GM18520 (cell line): ENCODE measurements at regions not wholly inside any gene's neighbourhood (a gene's known extent, or its start where the extent isn't known, plus 50 kb on each side); places are given as distances from the start of the nearest gene placed in this dataset.
A peak's percentile ranks its signal among the peaks of the same experiment; 100 is the strongest.
"Not testable (repeated sequence)": the region's sequence is repeated elsewhere in the genome, so short reads cannot be mapped to it uniquely, and the experiment has no call there.

Experiments used
- ATAC-seq: cut with Tn5 transposase; IDR thresholded peaks from one replicate; pipeline ENCODE4 v1.9.1; 2021; ENCODE audit not compliant: unreplicated experiment

GRCh38 chr18:51248685-51249084 lies 51.2 kb upstream of the MEX3C start:
- no peak for ATAC-seq

- ATAC-seq, result no peak
These were observed 52.5 kb upstream of the MEX3C start for GRCh38 chr18:51250006-51250405.

- ATAC-seq, result no peak
These were observed 53.1 kb upstream of the MEX3C start for GRCh38 chr18:51250458-51251024.

- ATAC-seq, result peak; percentile 95
These were observed 54.1 kb upstream of the MEX3C start for GRCh38 chr18:51251625-51252024.

GRCh38 chr18:51253476-51253875 lies 56.0 kb upstream of the MEX3C start:
- no peak for ATAC-seq

GRCh38 chr18:51255693-51256092 lies 58.2 kb upstream of the MEX3C start:
- ATAC-seq, result no peak

GRCh38 chr18:51257150-51257549 lies 59.7 kb upstream of the MEX3C start:
- no peak for ATAC-seq

GRCh38 chr18:51260118-51260517 lies 62.6 kb upstream of the MEX3C start:
- ATAC-seq, result no peak

GRCh38 chr18:51266077-51266476 lies 68.6 kb upstream of the MEX3C start:
- not testable (repeated sequence) for ATAC-seq

GRCh38 chr18:51266773-51267172 lies 69.3 kb upstream of the MEX3C start:
- no peak for ATAC-seq

- no peak for ATAC-seq
These were observed 76.0 kb upstream of the MEX3C start for GRCh38 chr18:51273437-51273836.

- ATAC-seq, result no peak
These were observed 78.4 kb upstream of the MEX3C start for GRCh38 chr18:51275712-51276476.

- ATAC-seq, result no peak
These were observed 80.7 kb upstream of the MEX3C start for GRCh38 chr18:51278045-51278649.

GRCh38 chr18:51279367-51279984 lies 82.0 kb upstream of the MEX3C start:
- ATAC-seq, result no peak

GRCh38 chr18:51287818-51288508 lies 90.5 kb upstream of the MEX3C start:
- ATAC-seq, result no peak

GRCh38 chr18:51288582-51288981 lies 91.1 kb upstream of the MEX3C start:
- ATAC-seq, result no peak

GRCh38 chr18:51290860-51291259 lies 93.4 kb upstream of the MEX3C start:
- no peak for ATAC-seq

- ATAC-seq, result peak; percentile 43
These were observed 103.4 kb upstream of the MEX3C start for GRCh38 chr18:51300912-51301311.

- ATAC-seq, result no peak
These were observed 103.9 kb upstream of the MEX3C start for GRCh38 chr18:51301376-51301775.

GRCh38 chr18:51316677-51317076 lies 119.2 kb upstream of the MEX3C start:
- no peak for ATAC-seq

GRCh38 chr18:51321696-51322095 lies 124.2 kb upstream of the MEX3C start:
- ATAC-seq, result no peak
